Retinal pigment epithelial cell (primary cell): ENCODE measurements at regions not wholly inside any gene's neighbourhood (a gene's known extent, or its start where the extent isn't known, plus 50 kb on each side); places are given as distances from the start of the nearest gene placed in this dataset.

ENCODE experiments used
- DNase-seq: peaks from one replicate; pipeline ENCODE4 v3.0.0-alpha.2; 2010; ENCODE audit warnings: low read depth
- H3K4me3 ChIP-seq: 2 replicates; pipeline ENCODE4 v1.5.1; 2011; ENCODE audit warnings: mild to moderate bottlenecking, low read length, control low read depth, moderate library complexity
- TF ChIP-seq, protein P1 (sequence below): conservative IDR thresholded peaks from 2 replicates; pipeline ENCODE4 v1.5.1; 2011; ENCODE audit warnings: low read depth, low read length, control low read depth, inconsistent platforms

DNA sequence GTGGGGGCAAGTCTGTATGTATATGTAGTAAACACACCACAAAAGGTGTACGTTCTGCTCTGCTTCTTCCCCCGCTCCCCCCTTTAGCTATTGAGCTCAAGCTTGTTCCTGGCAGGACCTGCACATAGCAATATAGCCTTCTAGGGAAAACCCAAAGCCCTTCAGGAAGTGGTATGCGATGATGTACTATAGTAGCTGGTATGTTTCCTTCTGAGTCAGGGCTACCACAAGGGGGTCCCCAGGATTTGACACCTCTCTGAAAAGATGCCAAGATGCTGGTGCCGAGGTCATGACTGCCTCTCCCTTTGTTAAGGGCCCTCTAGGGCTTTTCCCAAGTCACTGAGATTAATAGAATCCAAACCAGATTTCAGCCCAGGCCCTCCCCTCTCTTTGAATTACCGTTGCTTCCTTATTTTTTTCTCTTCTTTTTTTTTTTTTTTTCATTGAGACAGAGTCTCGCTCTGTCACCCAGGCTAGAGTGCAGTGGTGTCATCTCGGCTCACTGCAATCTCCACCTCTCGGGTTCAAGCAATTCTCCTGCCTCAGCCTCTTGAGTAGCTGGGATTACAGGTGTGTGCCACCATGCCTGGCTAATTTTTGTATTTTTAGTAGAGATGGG, 268.4 kb downstream of the ETS1 start:
- TF ChIP-seq, protein P1, sequence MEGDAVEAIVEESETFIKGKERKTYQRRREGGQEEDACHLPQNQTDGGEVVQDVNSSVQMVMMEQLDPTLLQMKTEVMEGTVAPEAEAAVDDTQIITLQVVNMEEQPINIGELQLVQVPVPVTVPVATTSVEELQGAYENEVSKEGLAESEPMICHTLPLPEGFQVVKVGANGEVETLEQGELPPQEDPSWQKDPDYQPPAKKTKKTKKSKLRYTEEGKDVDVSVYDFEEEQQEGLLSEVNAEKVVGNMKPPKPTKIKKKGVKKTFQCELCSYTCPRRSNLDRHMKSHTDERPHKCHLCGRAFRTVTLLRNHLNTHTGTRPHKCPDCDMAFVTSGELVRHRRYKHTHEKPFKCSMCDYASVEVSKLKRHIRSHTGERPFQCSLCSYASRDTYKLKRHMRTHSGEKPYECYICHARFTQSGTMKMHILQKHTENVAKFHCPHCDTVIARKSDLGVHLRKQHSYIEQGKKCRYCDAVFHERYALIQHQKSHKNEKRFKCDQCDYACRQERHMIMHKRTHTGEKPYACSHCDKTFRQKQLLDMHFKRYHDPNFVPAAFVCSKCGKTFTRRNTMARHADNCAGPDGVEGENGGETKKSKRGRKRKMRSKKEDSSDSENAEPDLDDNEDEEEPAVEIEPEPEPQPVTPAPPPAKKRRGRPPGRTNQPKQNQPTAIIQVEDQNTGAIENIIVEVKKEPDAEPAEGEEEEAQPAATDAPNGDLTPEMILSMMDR: peak; percentile 6
- DNase-seq: no peak
- no peak overlapping the region for H3K4me3 ChIP-seq

DNA sequence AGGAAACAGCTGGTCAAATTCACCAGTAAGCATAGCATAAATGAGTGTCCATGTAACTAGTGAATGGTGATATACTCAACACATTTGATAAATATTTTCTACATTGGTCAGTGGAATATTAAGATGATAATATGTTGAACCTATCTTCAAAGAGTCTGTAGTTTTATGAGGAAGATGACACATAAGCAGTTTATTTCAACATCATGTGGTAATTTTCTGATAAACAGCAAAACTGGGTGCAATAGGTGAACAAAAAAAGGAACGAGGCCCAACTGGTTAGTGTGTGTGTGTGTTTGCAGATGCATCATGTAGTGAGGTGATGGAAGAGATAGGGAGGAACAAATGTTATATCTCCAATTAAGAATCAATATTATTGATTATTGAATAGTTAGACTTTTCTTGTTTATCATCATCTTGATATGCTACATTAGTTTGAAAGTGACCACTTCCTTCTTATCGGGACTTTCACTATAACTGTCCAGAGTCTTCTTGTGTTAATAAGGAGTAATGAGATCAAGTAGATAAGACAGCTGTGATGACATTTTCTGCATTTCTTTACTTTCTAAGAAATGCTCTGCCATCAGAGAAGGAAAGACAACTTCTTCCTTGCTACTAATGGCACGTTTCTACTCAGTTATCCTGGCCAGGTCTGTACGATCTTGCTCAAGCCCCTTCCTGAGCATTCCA, 270.7 kb downstream of the ETS1 start:
- no peak for DNase-seq
- no peak overlapping the region for H3K4me3 ChIP-seq
- TF ChIP-seq, protein P1: no peak

DNA sequence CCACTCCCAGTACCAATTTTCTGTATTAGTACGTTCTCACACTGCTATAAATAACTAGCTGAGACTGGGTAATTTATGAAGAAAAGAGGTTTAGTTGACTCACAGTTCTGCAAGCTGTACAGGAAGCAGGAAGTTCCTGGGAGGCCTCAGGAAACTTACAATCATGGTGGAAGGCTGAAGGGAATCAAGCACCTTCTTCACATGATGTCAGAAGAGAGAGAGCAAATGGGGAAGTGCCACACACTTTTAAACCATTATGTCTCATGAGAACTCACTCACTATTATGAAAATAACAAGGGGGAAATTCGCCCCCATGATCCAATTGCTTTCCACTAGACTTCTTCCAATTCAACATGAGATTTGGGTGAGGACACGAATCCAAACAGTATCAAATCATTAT, 271.4 kb downstream of the ETS1 start:
- DNase-seq: no peak
- H3K4me3 ChIP-seq: no peak overlapping the region
- TF ChIP-seq, protein P1: no peak

DNA sequence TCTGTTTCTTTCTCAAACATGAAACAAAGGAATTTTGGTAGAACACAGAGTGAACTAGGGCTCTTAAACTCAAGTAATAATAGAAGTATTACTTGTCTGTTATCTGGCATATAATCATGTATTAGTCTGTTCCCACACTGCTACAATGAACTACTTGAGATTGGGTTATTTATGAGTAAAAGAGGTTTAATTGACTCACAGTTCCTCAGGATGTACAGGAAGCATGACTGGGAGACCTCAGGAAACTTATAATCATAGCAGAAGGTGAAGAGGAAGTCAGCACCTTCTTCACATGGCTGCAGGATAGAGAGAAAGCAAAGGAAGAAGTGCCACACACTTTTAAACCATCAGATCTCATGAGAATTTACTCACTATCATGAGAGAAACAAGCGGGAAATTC, 273.4 kb downstream of the ETS1 start:
- no peak overlapping the region for H3K4me3 ChIP-seq
- TF ChIP-seq, protein P1: no peak
- DNase-seq: no peak

DNA sequence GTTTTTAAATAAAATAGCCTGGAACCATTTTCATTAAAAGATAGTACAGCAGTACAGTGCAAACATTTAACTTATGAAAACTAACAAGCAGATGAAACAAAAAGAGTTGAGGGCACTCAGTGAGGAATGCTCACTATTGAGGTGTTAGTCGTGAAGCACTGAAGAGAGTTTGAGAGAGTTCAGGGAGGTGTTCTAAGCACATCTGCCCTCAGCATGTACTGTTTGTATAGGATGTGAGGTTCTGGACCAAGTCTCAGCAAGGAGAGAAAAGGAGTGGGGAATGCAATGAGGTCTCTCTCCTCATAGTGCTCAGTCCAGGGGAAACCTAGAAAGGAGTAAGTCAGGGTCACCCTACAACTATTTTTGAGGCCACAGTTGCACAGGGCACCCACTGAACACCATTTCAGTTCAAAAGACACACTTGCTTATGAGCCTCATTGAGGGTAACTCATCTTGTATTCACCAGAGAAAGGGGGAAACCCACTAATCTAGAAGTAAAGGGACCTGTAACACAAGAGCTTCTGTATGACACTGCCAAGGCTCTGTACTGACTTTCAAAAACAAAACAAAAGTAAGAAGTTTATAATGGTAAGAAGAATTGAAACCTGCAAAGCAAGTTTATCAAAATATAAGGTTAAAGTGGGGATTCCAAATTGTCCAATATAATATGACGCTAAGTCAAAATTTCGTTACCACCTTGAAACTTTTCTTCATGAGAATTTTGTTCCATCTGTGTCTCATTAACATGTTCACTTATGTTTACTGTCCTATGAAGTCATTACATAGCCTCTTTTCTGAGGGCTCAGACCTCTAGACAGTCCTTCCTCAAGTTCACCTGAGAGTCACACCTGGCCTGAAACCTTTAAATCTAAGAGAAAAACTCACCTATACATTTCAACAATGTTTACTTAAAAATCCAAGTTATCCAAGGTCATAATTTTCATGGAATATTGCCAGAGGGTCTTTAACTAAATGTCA, 275.3 kb downstream of the ETS1 start:
- TF ChIP-seq, protein P1: no peak
- no peak for DNase-seq
- H3K4me3 ChIP-seq: no peak overlapping the region

DNA sequence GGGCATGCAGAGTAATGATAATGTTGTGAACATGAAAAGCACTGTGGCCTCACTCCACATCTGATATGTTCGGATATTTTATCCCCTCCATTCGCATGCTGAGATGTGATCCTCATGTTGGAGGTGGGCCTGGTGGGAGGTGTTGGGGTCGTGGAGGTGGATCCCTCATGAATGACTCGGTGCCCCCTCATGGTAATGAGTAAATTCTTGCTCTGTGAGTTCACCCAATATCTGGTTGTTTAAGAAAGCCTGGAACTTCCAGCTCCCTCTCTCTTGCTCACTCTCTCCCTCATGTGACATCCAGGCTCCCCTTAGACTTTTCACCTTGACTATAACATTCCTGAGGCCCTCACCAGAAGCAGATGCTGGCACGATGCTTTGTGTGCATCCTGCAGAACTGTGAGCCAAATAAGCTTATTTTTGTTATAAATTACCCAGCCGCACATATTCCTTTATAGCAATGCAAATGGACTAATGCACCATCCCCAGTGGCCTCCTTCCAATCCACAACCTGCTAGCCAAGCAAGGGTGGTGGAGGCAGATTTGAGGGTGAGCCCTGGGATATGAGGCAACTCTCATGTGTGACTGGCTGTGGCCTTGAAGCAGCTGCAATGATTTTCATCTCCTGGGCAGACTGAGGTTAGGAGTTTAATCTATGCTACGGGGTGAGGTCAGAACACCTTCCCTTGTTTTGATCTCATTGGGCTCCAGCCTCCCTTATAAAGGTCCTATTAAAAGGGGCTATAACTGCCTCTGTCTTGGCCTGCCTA, 276.5 kb downstream of the ETS1 start:
- TF ChIP-seq, protein P1: no peak
- no peak overlapping the region for H3K4me3 ChIP-seq
- DNase-seq: no peak
